ENCODE measurements at regions not wholly inside any gene's neighbourhood (a gene's known extent, or its start where the extent isn't known, plus 50 kb on each side); places are given as distances from the start of the nearest gene placed in this dataset.

GRCh38 chr13:111616203-111616602 is 295.8 kb downstream of the TEX29 start:
- H3K27me3 ChIP-seq (ENCODE audit: insufficient read depth, low read length): no peaks in the 10 kb centered on the region
- no peaks in the 10 kb centered on the region for H3K4me1 ChIP-seq (ENCODE audit: insufficient read depth, low read length)
- H3K9ac ChIP-seq (ENCODE audit: low read depth, low read length): no peak overlapping the region
- no peaks in the 10 kb centered on the region for H3K9me3 ChIP-seq (ENCODE audit: insufficient read depth, low read depth, low read length)
- no peak overlapping the region for H3K27ac ChIP-seq (ENCODE audit: low read length)
- H3K36me3 ChIP-seq (ENCODE audit: insufficient read depth, low read depth, low read length): no peaks in the 10 kb centered on the region
- no peak overlapping the region for H3K4me3 ChIP-seq (ENCODE audit: low read length)

GRCh38 chr13:111620166-111620565 is 299.7 kb downstream of the TEX29 start:
- H3K4me1 ChIP-seq (ENCODE audit: insufficient read depth, low read length): no peaks in the 10 kb centered on the region
- no peak overlapping the region for H3K4me3 ChIP-seq (ENCODE audit: low read length)
- no peak overlapping the region for H3K27ac ChIP-seq (ENCODE audit: low read length)
- H3K36me3 ChIP-seq (ENCODE audit: insufficient read depth, low read depth, low read length): no peaks in the 10 kb centered on the region
- H3K9ac ChIP-seq (ENCODE audit: low read depth, low read length): no peak overlapping the region
- no peaks in the 10 kb centered on the region for H3K9me3 ChIP-seq (ENCODE audit: insufficient read depth, low read depth, low read length)
- no peaks in the 10 kb centered on the region for H3K27me3 ChIP-seq (ENCODE audit: insufficient read depth, low read length)

GRCh38 chr13:111620586-111620985 is 300.1 kb downstream of the TEX29 start:
- no peaks in the 10 kb centered on the region for H3K36me3 ChIP-seq (ENCODE audit: insufficient read depth, low read depth, low read length)
- H3K4me1 ChIP-seq (ENCODE audit: insufficient read depth, low read length): no peaks in the 10 kb centered on the region
- H3K9ac ChIP-seq (ENCODE audit: low read depth, low read length): no peak overlapping the region
- H3K4me3 ChIP-seq (ENCODE audit: low read length): no peak overlapping the region
- H3K27ac ChIP-seq (ENCODE audit: low read length): no peak overlapping the region
- no peaks in the 10 kb centered on the region for H3K9me3 ChIP-seq (ENCODE audit: insufficient read depth, low read depth, low read length)
- H3K27me3 ChIP-seq (ENCODE audit: insufficient read depth, low read length): no peaks in the 10 kb centered on the region

GRCh38 chr13:111621164-111621563 is 300.7 kb downstream of the TEX29 start:
- H3K36me3 ChIP-seq (ENCODE audit: insufficient read depth, low read depth, low read length): no peaks in the 10 kb centered on the region
- H3K4me3 ChIP-seq (ENCODE audit: low read length): no peak overlapping the region
- no peaks in the 10 kb centered on the region for H3K9me3 ChIP-seq (ENCODE audit: insufficient read depth, low read depth, low read length)
- no peaks in the 10 kb centered on the region for H3K4me1 ChIP-seq (ENCODE audit: insufficient read depth, low read length)
- H3K27me3 ChIP-seq (ENCODE audit: insufficient read depth, low read length): no peaks in the 10 kb centered on the region
- H3K9ac ChIP-seq (ENCODE audit: low read depth, low read length): no peak overlapping the region
- H3K27ac ChIP-seq (ENCODE audit: low read length): no peak overlapping the region

GRCh38 chr13:111622051-111622531 is 301.6 kb downstream of the TEX29 start:
- Histone ChIP-seq H3K27me3 (ENCODE audit: insufficient read depth, low read length) (no peaks in the 10 kb centered on the region; the same call in 1 of the 2 replicates), H3K4me1 (ENCODE audit: insufficient read depth, low read length) (no peaks in the 10 kb centered on the region), H3K27ac (ENCODE audit: low read length) (no peak overlapping the region), H3K4me3 (ENCODE audit: low read length) (no peak overlapping the region), H3K9me3 (ENCODE audit: insufficient read depth, low read depth, low read length) (no peaks in the 10 kb centered on the region), H3K36me3 (ENCODE audit: insufficient read depth, low read depth, low read length) (no peaks in the 10 kb centered on the region), H3K9ac (ENCODE audit: low read depth, low read length) (no peak overlapping the region)

- Histone ChIP-seq H3K36me3 (ENCODE audit: insufficient read depth, low read depth, low read length) (no peaks in the 10 kb centered on the region), H3K9me3 (ENCODE audit: insufficient read depth, low read depth, low read length) (no peaks in the 10 kb centered on the region), H3K9ac (ENCODE audit: low read depth, low read length) (no peak overlapping the region), H3K27me3 (ENCODE audit: insufficient read depth, low read length) (no peaks in the 10 kb centered on the region; the same call in 1 of the 2 replicates), H3K27ac (ENCODE audit: low read length) (no peak overlapping the region), H3K4me3 (ENCODE audit: low read length) (no peak overlapping the region), H3K4me1 (ENCODE audit: insufficient read depth, low read length) (no peaks in the 10 kb centered on the region)
These were observed 302.8 kb downstream of the TEX29 start for GRCh38 chr13:111623208-111623607.

GRCh38 chr13:111623743-111624505 is 303.5 kb downstream of the TEX29 start:
- Histone ChIP-seq H3K36me3 (ENCODE audit: insufficient read depth, low read depth, low read length) (no peaks in the 10 kb centered on the region), H3K4me3 (ENCODE audit: low read length) (no peak overlapping the region), H3K4me1 (ENCODE audit: insufficient read depth, low read length) (no peaks in the 10 kb centered on the region), H3K9ac (ENCODE audit: low read depth, low read length) (no peak overlapping the region), H3K9me3 (ENCODE audit: insufficient read depth, low read depth, low read length) (no peaks in the 10 kb centered on the region), H3K27me3 (ENCODE audit: insufficient read depth, low read length) (no peaks in the 10 kb centered on the region; the same call in 1 of the 2 replicates), H3K27ac (ENCODE audit: low read length) (no peak overlapping the region)

GRCh38 chr13:111625526-111626315 is 305.3 kb downstream of the TEX29 start:
- H3K4me1 ChIP-seq (ENCODE audit: insufficient read depth, low read length): no peaks in the 10 kb centered on the region
- no peak overlapping the region for H3K4me3 ChIP-seq (ENCODE audit: low read length)
- no peak overlapping the region for H3K27ac ChIP-seq (ENCODE audit: low read length)
- H3K27me3 ChIP-seq (ENCODE audit: insufficient read depth, low read length): no peaks in the 10 kb centered on the region; the same call in 1 of the 2 replicates
- H3K9me3 ChIP-seq (ENCODE audit: insufficient read depth, low read depth, low read length): no peaks in the 10 kb centered on the region
- H3K36me3 ChIP-seq (ENCODE audit: insufficient read depth, low read depth, low read length): no peaks in the 10 kb centered on the region
- H3K9ac ChIP-seq (ENCODE audit: low read depth, low read length): no peak overlapping the region

GRCh38 chr13:111626371-111627305 is 306.2 kb downstream of the TEX29 start:
- Histone ChIP-seq H3K27ac (ENCODE audit: low read length) (no peak overlapping the region), H3K36me3 (ENCODE audit: insufficient read depth, low read depth, low read length) (no peaks in the 10 kb centered on the region), H3K9ac (ENCODE audit: low read depth, low read length) (no peak overlapping the region), H3K27me3 (ENCODE audit: insufficient read depth, low read length) (no peaks in the 10 kb centered on the region; the same call in 1 of the 2 replicates), H3K4me3 (ENCODE audit: low read length) (no peak overlapping the region), H3K4me1 (ENCODE audit: insufficient read depth, low read length) (no peaks in the 10 kb centered on the region), H3K9me3 (ENCODE audit: insufficient read depth, low read depth, low read length) (no peaks in the 10 kb centered on the region)

- no peaks in the 10 kb centered on the region; the same call in 1 of the 2 replicates for H3K27me3 ChIP-seq (ENCODE audit: insufficient read depth, low read length)
These were observed 307.2 kb downstream of the TEX29 start for GRCh38 chr13:111627596-111627995.

GRCh38 chr13:111629016-111629415 is 308.6 kb downstream of the TEX29 start:
- H3K9me3 ChIP-seq (ENCODE audit: insufficient read depth, low read depth, low read length): no peaks in the 10 kb centered on the region
- peaks cover 12% of the 10 kb centered on the region; the same call in 1 of the 2 replicates for H3K4me1 ChIP-seq (ENCODE audit: insufficient read depth, low read length)
- no peak overlapping the region for H3K27ac ChIP-seq (ENCODE audit: low read length)
- no peaks in the 10 kb centered on the region for H3K36me3 ChIP-seq (ENCODE audit: insufficient read depth, low read depth, low read length)
- H3K4me3 ChIP-seq (ENCODE audit: low read length): no peak overlapping the region
- H3K27me3 ChIP-seq (ENCODE audit: insufficient read depth, low read length): no peaks in the 10 kb centered on the region; the same call in 1 of the 2 replicates
- no peak overlapping the region for H3K9ac ChIP-seq (ENCODE audit: low read depth, low read length)

More at GRCh38 chr13:111627596-111627995, 307.2 kb downstream of the TEX29 start:
- H3K4me3 ChIP-seq (ENCODE audit: low read length): no peak overlapping the region
- H3K4me1 ChIP-seq (ENCODE audit: insufficient read depth, low read length): no peaks in the 10 kb centered on the region
- no peak overlapping the region for H3K27ac ChIP-seq (ENCODE audit: low read length)
- no peak overlapping the region for H3K9ac ChIP-seq (ENCODE audit: low read depth, low read length)
- no peaks in the 10 kb centered on the region for H3K36me3 ChIP-seq (ENCODE audit: insufficient read depth, low read depth, low read length)
- no peaks in the 10 kb centered on the region for H3K9me3 ChIP-seq (ENCODE audit: insufficient read depth, low read depth, low read length)
